NK-92 treated with Interleukin-12 subunit alpha and Interleukin-12 subunit beta, amount 100 ng/mL, for 24 hours (cell line): ENCODE measurements at regions not wholly inside any gene's neighbourhood (a gene's known extent, or its start where the extent isn't known, plus 50 kb on each side); places are given as distances from the start of the nearest gene placed in this dataset.
A peak's percentile ranks its signal among the peaks of the same experiment; 100 is the strongest.
"Not testable (repeated sequence)": the region's sequence is repeated elsewhere in the genome, so short reads cannot be mapped to it uniquely, and the experiment has no call there.

ENCODE experiments used
- DNase-seq: peaks from one replicate; lab custom pipeline; 2025; lab: John Stamatoyannopoulos, UW

DNA sequence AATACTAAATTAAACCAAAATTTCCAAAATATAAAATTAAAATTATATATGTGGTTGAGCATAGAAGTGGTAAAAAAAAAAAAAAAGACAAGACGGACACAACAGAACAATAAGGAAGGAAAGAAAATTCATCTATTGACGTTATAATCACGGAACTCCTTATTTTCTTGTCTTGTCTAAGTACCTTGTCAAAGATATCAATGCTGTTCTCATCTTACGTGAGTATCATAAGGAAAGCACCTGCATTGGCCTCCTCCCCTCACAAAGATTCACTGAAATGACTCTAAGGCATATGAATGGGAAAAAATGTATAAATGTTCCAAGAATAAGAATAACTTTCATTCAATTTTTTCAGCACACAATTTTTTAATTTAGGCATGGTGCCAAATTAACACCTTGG, 135.4 kb downstream of the PPP1R3A start:
- no peak for DNase-seq

DNA sequence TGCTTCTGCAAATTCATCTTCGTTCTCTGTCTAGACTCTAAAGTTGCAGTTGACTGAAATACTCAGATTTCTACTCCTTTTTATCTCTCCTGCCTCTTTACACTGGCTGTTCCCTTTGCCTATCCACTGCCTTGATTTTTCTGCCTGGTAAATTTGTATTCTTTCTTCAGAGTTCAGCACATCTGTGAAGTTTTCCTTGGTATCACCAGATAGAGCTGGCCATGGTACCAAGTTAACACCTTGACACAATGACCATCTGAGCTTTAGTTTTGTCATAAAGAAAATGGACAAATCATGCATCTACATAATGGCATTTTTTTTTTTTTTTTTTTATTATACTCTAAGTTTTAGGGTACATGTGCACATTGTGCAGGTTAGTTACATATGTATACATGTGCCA, 143.0 kb downstream of the PPP1R3A start:
- DNase-seq: no peak

DNA sequence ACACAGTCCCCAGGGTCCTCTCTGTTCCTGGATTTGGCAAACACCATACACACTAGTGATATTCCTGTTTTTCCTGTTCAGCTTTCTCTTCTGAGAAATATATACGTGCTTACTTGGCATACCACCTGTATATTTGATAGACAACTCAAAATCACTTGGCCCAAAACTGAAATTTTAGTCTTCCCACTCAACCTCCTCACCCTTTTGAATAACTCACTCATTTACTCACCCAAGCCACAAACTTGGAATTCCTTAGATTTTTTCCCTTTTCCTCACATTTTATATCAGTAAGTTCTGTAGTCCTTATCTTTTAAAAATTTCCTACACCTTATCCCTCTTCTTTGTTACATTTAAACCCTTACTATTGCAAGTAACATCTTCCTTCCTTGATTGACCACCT, 143.4 kb downstream of the PPP1R3A start:
- DNase-seq: no peak

DNA sequence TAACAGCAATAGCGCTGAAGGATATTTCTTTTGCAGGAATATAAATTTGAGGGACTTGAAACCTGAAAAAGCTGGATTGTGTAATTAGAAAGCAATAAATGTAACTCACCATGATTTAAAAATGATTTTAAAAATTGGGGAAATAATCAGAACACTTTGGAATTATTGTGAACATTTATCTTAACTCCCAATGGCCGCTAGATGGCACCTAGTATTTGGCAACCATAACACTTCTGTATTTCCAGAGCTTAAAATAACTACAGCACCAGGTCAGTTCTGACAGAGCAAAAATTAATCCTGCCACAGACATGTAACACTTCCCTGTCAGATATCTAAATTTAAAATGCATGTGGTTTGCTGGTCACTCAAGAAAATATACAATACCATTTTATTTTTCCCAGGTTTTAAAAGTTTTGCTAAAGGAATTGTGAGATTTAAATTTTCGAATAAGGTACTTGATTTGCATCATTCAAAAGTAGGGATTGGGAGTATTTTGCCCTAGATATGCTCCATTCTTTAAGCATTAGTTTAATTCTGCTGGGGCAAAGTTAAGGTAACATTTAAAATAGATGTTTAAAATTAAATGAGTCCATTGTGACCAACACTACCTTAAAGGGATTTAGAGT, 144.5 kb downstream of the PPP1R3A start:
- peak; percentile 10 for DNase-seq

DNA sequence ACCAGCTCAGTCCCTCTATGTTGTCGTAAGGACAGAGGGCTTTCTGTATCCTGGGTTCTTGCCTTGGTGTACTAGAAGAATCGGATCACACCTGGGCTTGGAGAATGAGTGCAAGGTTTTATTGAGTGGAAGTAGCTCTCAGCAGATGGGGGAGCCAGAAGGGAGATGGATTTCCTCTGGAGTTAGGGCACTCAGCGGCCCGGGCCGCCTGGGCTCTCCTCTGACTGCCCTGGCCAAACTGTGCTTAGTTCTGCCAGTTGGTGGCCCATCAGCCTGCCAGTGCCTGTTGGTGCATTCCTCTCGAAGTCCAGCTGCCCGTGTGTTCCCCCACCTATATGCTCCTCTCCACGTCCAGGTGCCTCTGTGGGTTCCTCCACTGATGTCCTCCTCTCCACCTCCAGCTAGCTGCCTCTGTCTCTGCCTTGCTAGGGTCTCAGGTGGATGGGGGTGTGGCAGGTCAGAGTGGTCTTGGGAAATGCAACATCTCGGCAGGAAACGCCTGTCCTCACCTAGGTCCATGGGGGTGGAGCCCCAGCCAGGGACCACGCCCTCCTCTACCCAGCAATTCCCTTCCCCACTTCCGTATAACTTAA, 148.6 kb downstream of the PPP1R3A start:
- no peak for DNase-seq

DNA sequence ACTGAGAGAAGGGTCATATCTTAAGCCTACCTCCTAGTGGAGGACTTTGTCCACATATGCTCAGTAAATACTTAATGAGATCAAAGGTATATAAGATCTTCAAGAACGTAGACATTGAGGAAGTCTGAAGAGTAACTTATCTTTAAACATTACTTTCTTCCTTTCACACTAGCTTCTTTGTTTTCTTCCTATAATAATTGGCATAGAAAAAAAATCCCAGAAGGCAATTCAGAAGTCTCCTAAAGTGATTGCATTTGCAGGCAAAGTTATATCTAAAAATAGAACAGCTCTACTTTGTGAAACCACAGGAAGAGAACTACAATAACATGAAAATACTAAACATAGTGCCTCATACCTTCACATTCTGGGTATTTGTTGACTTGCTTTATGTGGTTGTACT, 150.4 kb downstream of the PPP1R3A start:
- DNase-seq: no peak

DNA sequence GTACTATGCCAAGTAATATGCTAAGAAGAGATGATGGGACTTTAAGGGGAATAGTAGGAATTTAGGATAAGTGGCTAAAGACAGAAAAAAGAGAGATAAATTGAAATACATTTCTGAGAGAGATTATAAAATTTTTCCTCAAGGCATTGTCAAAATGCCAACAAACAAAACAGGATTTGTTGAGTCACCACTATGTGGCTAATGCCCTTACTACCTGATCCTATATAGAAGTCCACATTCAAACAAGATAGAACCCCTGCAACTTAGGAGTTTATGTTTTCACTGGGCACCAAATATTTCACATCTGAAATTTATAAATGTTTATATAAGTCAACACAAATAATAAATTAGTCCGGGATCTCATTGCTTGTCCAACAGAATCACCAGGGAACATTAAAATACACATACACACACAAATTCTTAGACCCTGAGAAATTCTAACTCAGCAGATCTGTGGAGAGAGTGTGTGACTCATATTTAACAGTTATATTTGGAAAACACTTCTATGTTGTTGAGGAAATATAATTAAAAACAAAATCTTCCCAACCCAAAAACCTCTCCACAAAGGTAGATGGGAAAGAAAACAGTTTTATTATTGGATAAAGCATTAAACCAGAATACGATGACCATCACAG, 154.3 kb downstream of the PPP1R3A start:
- no peak for DNase-seq

DNA sequence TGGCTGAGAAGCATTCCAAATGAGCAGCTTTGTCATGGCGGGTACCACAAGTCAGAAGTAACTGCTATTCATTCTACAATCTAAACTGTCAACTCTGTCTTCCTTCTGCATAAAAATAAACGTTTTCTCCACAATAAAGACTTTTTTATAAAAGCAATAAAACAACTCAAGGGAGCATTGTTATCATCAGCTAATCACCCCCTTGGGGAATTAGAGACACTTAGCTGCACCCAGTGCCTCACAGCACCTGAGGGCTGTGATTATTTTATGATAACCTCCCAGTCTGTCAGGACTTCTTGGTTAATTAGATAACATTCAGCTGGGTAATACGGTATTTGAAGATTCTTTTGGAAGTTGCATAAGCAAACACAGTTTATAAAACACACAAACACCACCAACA, 155.6 kb downstream of the PPP1R3A start:
- DNase-seq: no peak

DNA sequence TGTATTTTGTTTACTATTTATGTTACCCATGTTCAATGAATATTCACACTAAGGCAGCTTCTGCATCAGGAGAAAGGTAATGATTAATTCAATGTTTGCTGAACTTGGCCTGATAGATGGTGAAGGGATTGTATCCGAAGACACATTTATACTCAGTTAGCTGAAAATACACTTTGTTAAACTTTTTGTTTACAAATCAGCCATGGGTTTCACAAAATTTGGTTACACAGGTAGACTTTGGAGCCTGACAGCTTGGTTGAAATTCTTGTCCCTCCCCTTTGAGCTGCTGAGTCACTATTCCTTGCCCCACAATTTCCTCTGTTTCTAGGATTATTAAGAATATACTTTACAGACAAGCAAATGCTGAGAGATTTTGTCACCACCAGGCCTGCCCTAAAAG, 162.6 kb downstream of the PPP1R3A start:
- no peak for DNase-seq

DNA sequence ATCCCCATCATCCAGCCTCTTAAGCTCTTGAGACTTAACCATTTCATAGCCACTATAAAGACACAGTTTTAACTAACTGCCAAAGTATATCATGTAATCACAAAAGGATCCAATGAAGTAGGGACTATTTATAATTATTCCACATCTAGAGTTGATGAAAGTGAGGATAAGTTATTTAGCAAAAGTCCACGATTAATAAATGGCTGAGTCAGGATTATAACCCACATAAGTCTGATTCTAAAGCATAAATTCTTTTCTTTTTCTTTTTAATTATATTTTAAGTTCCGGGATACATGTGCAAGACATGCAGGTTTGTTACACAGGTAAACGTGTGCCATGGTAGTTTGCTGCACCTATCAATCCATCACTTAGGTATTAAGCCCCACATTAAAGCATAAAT, 166.1 kb downstream of the PPP1R3A start:
- DNase-seq: no peak

DNA sequence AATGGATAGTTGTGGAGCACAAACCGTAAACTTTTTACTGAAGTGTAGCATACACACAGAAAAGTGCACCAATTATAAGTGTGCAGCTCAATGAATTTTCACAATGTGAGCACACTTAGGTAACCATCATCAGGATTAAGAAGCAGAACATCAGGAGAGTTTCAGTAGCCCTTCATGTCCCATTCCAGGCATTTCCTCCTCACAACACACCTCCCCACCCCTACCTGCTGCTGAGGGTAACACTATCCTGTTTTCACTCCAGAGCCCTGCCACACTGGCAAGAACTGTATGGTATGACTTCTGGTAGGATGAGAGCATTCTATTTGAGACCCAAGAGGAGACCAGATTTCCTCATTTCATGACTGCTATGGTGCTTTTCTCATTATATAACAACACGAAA, 166.5 kb downstream of the PPP1R3A start:
- DNase-seq: no peak

DNA sequence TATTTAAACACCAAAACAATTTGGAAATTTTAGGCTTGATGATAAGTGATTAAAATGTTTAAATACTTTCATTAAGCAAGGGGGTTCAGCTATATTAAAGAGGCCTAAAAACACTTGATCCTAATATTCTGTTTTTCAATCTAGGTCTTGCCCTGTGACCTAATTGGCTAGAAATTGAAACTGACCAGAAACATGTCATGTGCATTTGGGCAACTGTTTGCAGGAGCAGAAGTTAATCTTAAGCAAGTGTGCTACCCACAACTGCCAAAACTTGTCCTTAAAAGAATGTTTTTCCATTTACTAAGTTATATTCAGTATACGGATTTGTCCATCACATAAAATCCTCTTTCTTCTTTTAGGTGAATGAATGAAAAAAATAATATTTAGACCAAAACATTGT, 167.3 kb downstream of the PPP1R3A start:
- DNase-seq: no peak

DNA sequence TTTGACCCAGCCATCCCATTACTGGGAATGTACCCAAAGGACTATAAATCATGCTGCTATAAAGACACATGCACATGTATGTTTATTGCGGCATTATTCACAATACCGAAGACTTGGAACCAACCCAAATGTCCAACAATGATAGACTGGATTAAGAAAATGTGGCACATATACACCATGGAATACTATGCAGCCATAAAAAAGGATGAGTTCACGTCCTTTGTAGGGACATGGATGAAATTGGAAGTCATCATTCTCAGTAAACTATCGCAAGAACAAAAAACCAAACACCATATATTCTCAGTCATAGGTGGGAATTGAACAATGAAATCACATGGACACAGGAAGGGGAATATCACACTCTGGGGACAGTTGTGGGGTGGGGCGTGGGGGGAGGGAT, 170.4 kb downstream of the PPP1R3A start:
- DNase-seq: not testable (repeated sequence)

DNA sequence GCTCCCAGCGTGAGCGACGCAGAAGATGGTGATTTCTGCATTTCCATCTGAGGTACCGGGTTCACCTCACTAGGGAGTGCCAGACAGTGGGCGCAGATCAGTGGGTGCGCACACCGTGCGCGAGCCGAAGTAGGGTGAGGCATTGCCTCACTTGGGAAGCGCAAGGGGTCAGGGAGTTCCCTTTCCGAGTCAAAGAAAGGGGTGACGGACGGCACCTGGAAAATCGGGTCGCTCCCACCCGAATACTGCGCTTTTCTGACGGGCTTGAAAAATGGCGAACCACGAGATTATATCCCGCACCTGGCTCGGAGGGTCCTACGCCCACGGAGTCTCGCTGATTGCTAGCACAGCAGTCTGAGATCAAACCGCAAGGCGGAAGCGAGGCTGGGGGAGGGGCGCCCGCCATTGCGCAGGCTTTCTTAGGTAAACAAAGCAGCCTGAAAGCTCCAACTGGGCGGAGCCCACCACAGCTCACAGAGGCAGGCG, 175.8 kb downstream of the PPP1R3A start:
- not testable (repeated sequence) for DNase-seq

DNA sequence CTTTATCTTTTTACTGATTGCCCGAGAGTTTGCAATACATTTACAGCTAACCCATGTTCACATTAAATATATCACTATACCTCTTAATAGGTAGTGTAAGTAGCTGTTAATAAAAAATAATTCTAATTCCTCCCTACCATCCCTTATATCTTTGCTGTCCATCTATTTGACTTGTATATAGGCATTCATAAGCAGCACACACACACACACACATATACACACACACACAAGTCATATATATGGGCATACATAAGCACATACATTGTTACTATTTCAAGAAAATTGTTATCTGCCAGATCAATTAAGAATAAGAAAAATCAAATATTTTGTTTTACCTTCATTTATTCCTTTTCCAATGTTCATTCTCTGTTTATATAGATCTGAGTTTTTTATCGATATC, 176.4 kb downstream of the PPP1R3A start:
- no peak for DNase-seq

DNA sequence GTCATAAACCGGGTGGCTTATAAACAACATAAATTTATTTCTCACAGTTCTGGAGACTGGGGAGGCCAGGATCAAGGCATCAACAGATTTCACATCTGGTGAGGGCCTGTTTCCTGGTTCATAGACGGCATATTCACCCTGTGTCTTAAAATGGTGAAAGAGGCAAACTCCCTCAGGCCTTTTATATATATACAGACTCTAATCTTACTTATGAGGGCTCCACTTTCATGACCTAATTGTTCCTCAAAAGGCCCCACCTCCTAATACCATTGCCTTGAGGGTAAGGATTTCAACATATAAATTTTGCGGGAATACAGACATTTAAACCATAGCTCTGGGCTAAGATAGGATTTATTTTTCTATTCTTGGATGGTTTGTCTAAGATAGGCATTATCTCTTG, 187.2 kb downstream of the PPP1R3A start:
- DNase-seq: no peak

DNA sequence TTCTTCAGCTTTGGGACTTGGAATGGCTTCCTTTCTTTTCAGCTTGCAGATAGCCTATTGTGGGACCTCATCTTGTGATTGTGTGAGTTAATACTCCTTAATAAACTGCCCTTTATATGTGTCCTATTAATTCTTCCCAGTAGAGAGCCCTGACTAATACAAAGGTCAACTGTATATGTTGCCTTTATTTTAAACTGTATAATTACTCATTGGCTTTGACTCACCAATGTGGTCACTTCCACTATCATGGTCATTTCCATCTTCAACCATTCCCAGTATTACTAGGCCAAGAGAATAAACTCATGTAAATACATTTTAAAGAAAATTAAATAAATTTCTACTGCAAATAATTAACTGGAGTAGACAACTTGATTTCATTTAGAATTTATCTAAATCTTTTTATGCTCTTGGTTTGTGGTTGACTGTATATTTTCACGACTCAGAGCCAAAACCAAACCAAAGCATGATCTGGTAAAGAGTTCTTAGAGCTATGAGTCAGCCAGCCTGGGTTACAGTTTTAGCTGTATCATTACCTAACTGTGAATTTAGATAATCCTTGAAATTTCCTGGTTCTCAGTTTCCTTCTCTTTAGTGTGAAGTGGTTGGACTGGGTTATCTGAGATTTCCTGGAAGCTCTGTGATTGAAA, 188.4 kb downstream of the PPP1R3A start:
- no peak for DNase-seq

DNA sequence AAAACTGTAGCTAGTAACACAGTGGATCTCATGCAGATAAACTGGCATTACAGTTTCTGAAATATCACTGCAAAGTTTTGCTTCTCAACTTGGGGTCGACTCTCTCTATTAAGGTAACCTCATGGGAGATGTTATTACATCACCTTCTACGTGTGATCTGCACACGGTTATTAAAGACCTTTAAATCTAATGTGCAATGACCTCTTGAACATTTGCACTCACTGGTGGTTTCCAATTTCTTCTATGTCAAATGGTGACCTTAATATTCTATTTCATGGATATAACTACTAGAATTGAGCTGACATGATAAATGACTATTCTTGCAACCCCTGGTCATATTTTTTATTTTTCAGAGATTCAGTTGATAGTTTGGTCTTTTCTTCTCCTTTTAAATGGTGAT, 191.3 kb downstream of the PPP1R3A start:
- no peak for DNase-seq

DNA sequence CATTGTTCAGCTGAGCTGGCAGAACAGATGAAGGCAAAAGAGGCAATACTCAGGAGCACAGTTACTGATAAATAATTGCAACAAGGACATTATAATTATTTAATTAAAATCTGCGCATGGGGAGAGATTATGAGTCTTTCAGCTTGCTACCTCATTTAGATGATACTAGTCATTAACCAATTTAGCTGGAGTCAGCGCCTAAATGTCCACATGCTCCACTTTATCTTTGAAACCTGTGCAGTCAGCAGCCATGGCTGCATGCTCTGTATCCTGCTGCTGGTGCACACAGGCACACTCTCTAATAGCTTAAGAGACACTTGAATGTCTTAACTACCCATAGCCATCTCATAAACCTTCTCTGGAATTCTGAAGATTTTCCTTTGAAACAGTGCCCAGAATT, 196.8 kb downstream of the PPP1R3A start:
- DNase-seq: no peak

DNA sequence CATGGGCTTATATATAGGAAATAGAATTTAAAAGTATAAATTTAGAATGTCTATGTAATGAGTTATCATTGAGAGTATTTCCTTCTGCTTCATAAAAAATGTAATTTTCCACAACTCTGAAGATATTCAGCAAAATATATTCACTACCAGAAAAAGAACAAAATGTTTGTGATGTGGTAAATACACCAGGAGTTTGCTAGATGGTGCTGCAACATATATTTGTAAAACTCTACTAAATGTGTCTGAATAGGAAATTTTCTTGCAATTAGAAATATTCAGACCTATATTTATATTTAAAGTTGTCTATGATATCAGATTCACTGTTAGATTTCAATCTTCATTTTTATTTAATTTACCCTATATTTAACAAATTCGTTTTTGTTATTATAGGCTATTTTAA, 201.1 kb downstream of the PPP1R3A start:
- DNase-seq: no peak

DNA sequence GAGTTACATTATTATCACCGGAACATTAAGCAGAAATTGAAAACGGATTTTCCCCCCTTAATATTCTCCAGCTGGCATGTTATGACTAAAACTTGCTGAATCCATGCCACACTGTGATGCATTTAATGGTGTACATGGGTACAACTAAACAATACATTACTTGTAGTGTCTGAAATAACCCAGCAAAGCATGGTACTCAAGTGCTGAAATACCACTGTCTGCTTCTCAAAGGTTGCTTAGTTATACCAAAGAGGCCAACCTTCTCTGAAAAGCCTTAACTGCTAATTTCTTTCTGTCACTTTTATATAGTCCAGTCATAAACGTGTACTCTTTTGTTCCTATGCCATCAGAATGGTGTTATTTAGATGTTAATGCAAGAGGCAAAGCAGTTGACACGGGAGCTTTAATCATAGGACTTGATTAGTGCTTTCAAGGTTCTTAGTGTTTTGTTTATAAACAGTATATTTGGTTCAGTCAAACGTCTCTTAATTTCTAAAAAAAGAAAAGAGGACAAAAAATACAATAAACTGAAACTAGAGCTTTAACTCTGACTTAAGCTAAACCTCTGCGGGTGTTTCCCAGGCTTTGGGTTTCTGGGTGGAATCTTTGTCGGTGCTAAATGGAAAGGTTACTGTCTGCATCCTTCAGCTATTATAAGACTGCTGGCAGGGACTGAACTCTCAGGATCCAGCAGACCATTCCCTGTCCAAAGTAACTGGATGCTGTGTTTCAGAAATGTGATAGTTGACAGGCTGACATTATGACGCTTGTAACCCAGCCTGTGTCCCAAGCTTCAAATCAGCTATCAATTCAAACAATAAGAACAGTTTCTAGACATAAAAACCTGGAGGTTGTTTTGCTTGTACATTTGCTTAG, 202.6 kb downstream of the PPP1R3A start:
- no peak for DNase-seq

DNA sequence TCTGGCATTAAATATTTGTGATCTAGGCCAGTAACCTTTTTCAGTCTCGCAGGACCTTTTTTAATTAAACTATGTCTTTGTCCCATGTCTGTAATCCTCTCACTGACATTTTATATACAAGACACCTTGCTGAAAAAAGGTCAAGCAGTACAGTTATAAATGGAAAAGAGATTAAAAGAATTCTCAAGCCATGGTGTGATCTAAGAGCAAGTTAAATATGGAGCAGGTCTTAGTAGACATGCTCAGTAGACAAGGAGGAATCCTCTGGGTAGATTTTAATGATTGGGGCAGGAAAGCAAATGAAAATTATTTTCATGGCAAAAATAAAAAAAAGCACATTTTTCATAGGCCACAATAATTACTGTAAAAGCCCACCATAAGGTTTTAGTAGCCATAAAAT, 203.5 kb downstream of the PPP1R3A start:
- no peak for DNase-seq
